ENCODE measurements at regions not wholly inside any gene's neighbourhood (a gene's known extent, or its start where the extent isn't known, plus 50 kb on each side); places are given as distances from the start of the nearest gene placed in this dataset.
"Not testable (repeated sequence)": the region's sequence is repeated elsewhere in the genome, so short reads cannot be mapped to it uniquely, and the experiment has no call there.

- no peak overlapping the region for H3K27ac ChIP-seq
- TF ChIP-seq CTCF (IDR thresholded peaks at IDR 0.05) (peak; percentile 72), ZFX (IDR thresholded peaks at IDR 0.05; ENCODE audit: borderline replicate concordance) (no peak)
Observed at GRCh38 chrX:145393702-145394235, 146.5 kb downstream of the SPANXN1 start.

- TF ChIP-seq ZFX (IDR thresholded peaks at IDR 0.05; ENCODE audit: borderline replicate concordance) = no peak
- no peak for TF ChIP-seq CTCF (IDR thresholded peaks at IDR 0.05)
- H3K27ac ChIP-seq = no peak overlapping the region
Observed at GRCh38 chrX:145394344-145394743, 147.0 kb downstream of the SPANXN1 start.

GRCh38 chrX:145396612-145397011 lies 149.3 kb downstream of the SPANXN1 start:
- TF ChIP-seq ZFX (IDR thresholded peaks at IDR 0.05; ENCODE audit: borderline replicate concordance) (no peak), CTCF (IDR thresholded peaks at IDR 0.05) (no peak)
- no peak overlapping the region for H3K27ac ChIP-seq

GRCh38 chrX:145405012-145405411 lies 157.7 kb downstream of the SPANXN1 start:
- TF ChIP-seq ZFX (IDR thresholded peaks at IDR 0.05; ENCODE audit: borderline replicate concordance) (no peak), CTCF (IDR thresholded peaks at IDR 0.05) (peak; percentile 61)
- H3K27ac ChIP-seq = no peak overlapping the region

GRCh38 chrX:145410622-145411021 lies 163.3 kb downstream of the SPANXN1 start:
- H3K27ac ChIP-seq = no peak overlapping the region
- TF ChIP-seq CTCF (IDR thresholded peaks at IDR 0.05) (no peak), ZFX (IDR thresholded peaks at IDR 0.05; ENCODE audit: borderline replicate concordance) (no peak)

- not testable (repeated sequence) for H3K27ac ChIP-seq
Observed at GRCh38 chrX:145436211-145436610, 188.9 kb downstream of the SPANXN1 start.

- TF ChIP-seq ZFX (IDR thresholded peaks at IDR 0.05; ENCODE audit: borderline replicate concordance) = no peak
- TF ChIP-seq CTCF (IDR thresholded peaks at IDR 0.05) = no peak
Observed at GRCh38 chrX:145464650-145465049, 217.3 kb downstream of the SPANXN1 start.

GRCh38 chrX:145475725-145476124 lies 228.4 kb downstream of the SPANXN1 start:
- no peak overlapping the region for H3K27ac ChIP-seq
- TF ChIP-seq ZFX (IDR thresholded peaks at IDR 0.05; ENCODE audit: borderline replicate concordance) (no peak), CTCF (IDR thresholded peaks at IDR 0.05) (no peak)

More at GRCh38 chrX:145464650-145465049, 217.3 kb downstream of the SPANXN1 start:
- H3K27ac ChIP-seq = no peak overlapping the region
